ENCODE measurements at regions not wholly inside any gene's neighbourhood (a gene's known extent, or its start where the extent isn't known, plus 50 kb on each side); places are given as distances from the start of the nearest gene placed in this dataset.

DNA sequence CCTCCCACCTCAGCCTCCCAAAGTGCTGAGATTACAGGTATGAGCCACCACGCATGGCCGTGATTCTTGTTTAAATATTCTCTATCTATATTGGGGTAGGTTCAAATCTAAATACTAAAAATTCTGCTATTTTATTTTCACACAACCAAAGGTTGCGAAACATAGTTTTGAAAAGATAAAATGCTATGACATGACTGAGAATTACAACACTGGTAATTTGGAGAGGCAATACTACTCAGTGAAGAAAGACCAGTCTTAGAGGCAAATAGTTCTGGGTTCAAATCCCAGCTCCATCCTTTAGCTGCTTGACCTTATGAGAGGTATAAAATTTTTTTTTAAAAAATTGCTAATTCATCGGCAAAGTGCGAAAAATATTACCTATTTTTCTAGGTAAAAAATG lies 137.0 kb upstream of the PREP start:
- TF ChIP-seq POLR2A (IDR thresholded peaks at IDR 0.05): no peak
- TF ChIP-seq, protein P1, sequence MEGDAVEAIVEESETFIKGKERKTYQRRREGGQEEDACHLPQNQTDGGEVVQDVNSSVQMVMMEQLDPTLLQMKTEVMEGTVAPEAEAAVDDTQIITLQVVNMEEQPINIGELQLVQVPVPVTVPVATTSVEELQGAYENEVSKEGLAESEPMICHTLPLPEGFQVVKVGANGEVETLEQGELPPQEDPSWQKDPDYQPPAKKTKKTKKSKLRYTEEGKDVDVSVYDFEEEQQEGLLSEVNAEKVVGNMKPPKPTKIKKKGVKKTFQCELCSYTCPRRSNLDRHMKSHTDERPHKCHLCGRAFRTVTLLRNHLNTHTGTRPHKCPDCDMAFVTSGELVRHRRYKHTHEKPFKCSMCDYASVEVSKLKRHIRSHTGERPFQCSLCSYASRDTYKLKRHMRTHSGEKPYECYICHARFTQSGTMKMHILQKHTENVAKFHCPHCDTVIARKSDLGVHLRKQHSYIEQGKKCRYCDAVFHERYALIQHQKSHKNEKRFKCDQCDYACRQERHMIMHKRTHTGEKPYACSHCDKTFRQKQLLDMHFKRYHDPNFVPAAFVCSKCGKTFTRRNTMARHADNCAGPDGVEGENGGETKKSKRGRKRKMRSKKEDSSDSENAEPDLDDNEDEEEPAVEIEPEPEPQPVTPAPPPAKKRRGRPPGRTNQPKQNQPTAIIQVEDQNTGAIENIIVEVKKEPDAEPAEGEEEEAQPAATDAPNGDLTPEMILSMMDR (IDR thresholded peaks at IDR 0.05): no peak

Measured in thyroid gland (tissue), 4 donors.